ENCODE measurements at regions not wholly inside any gene's neighbourhood (a gene's known extent, or its start where the extent isn't known, plus 50 kb on each side); places are given as distances from the start of the nearest gene placed in this dataset.
A peak's percentile ranks its signal among the peaks of the same experiment; 100 is the strongest.

DNA sequence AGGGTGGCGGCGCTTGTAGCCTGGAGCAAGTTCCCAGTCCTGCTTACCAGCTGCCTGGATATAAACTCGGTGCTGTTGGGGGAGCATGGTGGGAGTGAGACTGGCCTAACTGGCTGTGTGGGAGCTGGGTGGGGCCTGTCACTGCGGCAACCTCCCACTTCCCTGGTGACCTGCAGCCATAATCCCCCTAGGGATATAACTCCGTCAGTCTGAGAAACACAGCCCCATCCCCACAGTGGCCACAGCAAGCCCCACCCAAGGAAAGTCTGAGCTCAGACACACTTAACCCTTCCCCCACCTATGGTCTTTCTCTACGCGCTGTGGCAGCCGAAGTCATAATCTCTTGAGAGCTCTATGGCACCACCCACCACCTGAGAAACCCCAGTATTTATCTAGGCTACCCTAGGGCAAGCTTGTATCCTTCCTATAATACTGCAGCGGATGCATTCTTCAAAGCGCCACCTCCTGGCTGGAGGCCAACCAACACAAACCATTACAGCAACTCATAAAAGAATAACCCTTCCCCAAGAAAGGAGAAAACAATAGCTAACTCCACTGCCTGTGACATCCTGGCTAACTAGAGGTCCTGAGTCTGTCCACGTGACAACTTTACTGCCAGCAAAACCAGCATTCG, 57.4 kb downstream of the ZNF648 start:
- no peak for TF ChIP-seq GATA2 (IDR thresholded peaks at IDR 0.05; ENCODE audit: low read depth, low read length)
- TF ChIP-seq GATA3 (IDR thresholded peaks at IDR 0.05; ENCODE audit: low read depth, low read length): no peak

DNA sequence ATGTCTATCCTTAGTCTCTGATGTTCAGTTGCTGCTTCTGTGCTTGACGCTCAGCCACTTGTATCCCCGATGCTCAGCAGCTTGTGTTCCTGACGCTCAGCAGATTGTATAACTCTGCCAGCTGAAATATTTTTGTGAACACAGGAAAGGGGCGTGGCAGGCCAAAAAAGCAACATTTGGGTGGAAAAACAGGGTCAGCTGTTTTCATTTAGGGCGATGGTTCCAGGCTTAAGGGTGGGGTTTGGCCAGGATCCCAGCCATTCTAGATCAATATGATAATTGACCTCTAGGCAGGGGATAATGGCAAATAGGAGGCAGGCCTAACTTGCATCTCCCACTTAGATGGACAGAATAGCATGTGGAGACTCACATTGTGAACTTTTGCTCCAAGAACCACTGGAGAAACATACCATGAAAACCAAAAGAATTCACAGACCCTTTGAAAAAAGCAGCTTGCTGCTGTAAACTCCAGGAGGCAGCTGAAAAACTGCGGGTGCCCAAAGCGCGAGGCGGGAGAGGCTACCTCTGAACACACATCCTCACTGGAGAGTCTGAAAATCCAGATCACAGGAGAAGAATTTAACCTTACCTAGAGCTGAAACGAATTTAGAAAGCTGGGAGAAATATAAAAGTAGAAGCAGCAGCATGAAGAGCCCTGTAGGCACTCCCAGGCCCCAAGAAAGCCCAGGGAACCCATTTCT, 58.3 kb downstream of the ZNF648 start:
- TF ChIP-seq GATA3 (IDR thresholded peaks at IDR 0.05; ENCODE audit: low read depth, low read length): no peak
- TF ChIP-seq GATA2 (IDR thresholded peaks at IDR 0.05; ENCODE audit: low read depth, low read length): peak; percentile 79

- TF ChIP-seq GATA2 (IDR thresholded peaks at IDR 0.05; ENCODE audit: low read depth, low read length) (no peak), GATA3 (IDR thresholded peaks at IDR 0.05; ENCODE audit: low read depth, low read length) (no peak)
Measured at GRCh38 chr1:182002570-182002969, 58.9 kb downstream of the ZNF648 start.

DNA sequence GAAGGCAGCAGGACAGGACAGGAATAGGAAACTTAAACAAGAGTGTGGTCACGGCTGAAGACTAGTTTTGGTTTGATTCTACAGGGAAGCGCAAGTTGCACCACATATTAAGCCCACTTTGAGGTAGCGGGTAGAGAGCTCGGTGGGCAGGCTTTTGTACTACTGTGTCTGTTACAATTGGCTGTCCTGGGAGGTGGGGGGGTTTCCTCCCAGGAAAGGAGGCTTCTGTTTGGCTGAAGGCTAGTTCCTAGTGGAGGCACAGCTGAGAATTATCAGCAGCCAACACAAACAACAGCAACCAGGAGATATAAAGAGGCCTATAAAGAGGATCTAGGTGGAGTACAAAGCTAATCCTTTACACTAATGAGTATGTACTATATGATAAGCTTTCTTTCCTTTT, 62.7 kb downstream of the ZNF648 start:
- no peak for TF ChIP-seq GATA2 (IDR thresholded peaks at IDR 0.05; ENCODE audit: low read depth, low read length)
- no peak for TF ChIP-seq GATA3 (IDR thresholded peaks at IDR 0.05; ENCODE audit: low read depth, low read length)

DNA sequence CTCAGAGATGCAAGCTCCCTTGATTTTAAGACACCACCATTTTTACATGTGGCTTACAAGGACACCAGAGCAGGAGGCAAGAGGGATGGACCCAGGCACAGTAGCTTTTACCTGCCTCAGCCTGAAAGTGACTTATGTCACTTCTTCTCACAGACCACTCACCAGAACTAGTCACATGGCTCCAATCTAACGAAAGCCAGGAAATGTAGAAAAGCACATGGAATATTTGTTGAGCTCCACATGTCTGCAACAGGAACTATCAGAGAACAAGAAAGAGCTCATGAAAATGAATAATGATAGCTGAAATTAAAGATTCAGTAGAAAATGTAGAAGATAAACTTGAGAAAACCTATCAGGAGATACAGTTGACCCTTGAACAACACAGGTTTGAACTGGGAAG, 69.4 kb downstream of the ZNF648 start:
- no peak for TF ChIP-seq GATA3 (IDR thresholded peaks at IDR 0.05; ENCODE audit: low read depth, low read length)
- no peak for TF ChIP-seq GATA2 (IDR thresholded peaks at IDR 0.05; ENCODE audit: low read depth, low read length)

DNA sequence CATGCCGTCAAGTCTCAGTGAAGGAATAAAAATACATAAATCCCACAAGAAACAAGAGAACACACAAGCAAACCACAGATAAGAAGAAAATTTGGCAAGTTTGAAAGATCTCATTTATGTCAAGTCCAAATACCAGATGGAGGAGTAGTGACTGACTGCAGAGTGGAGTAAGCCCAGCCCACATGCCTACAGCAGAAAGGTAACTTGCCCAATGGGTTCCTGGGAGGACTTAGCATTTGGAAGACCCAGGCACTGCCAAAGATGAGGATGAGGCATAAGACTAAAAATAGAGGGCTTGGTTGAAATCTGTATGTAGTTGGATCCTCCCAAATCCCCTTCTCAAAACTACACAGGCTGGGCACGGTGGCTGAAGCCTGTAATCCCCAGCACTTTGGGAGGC, 70.8 kb downstream of the ZNF648 start:
- TF ChIP-seq GATA3 (IDR thresholded peaks at IDR 0.05; ENCODE audit: low read depth, low read length) (no peak), GATA2 (IDR thresholded peaks at IDR 0.05; ENCODE audit: low read depth, low read length) (no peak)

DNA sequence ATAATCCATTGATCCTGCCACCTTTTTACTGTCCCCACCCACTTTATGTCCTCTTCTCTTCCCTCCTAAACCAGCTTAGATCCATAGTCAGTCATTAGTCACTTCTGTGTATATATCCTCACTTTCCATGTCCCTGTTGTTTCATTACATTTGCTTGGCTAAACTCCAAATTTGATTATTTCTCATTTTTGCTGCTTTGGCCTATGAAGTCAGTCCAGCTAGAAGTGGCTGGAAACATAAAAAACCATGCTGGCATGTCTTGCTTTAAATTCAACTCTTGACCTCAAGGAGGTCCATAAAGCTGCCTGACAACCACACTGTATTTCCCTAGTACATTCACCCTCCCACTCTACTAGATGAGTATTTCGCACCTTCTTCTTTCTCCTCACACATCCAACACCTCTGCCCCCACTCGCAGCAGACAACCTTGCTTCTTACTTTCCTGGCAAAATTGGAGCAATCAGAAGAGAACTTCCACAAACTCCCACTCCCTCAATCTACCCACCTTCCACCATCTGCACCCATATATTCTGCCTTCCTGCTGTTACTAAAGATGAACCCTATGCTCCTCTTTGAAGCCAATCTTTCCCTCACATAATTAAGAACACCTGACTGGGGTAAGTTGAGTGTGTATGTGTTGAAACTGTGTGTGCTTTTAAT, 72.1 kb downstream of the ZNF648 start:
- no peak for TF ChIP-seq GATA2 (IDR thresholded peaks at IDR 0.05; ENCODE audit: low read depth, low read length)
- no peak for TF ChIP-seq GATA3 (IDR thresholded peaks at IDR 0.05; ENCODE audit: low read depth, low read length)

- TF ChIP-seq GATA3 (IDR thresholded peaks at IDR 0.05; ENCODE audit: low read depth, low read length) (no peak), GATA2 (IDR thresholded peaks at IDR 0.05; ENCODE audit: low read depth, low read length) (no peak)
Measured at GRCh38 chr1:181987996-181988395, 73.5 kb downstream of the ZNF648 start.

DNA sequence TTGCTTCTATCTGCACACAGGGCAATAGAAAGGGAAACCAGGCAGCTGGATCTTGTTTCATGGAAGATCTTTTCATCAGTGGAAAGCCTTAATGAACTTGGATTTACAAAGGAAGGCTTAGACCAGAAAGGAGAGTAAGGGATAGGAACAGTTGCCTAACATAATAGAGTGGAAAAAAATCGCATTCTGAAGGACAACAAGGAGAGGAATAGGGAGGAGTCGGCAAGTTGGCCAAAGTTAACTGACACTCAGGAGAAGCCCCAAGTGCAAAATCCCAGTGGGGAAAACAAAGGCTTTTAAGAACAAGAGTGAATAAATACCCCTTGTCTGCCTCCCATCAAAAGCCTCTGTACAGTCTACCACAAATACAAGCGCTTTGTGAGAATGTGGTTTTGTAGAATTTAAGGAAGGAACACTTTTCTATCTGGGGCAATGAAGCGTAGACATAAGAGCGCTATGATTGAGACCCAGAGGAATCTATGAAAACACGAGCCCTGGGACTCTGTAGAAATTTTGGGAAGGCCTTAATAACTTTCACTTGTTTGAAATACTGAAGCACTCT, 74.1 kb downstream of the ZNF648 start:
- TF ChIP-seq GATA2 (IDR thresholded peaks at IDR 0.05; ENCODE audit: low read depth, low read length) (no peak), GATA3 (IDR thresholded peaks at IDR 0.05; ENCODE audit: low read depth, low read length) (no peak)

GRCh38 chr1:181986907-181987305, 74.6 kb downstream of the ZNF648 start:
- no peak for TF ChIP-seq GATA3 (IDR thresholded peaks at IDR 0.05; ENCODE audit: low read depth, low read length)

DNA sequence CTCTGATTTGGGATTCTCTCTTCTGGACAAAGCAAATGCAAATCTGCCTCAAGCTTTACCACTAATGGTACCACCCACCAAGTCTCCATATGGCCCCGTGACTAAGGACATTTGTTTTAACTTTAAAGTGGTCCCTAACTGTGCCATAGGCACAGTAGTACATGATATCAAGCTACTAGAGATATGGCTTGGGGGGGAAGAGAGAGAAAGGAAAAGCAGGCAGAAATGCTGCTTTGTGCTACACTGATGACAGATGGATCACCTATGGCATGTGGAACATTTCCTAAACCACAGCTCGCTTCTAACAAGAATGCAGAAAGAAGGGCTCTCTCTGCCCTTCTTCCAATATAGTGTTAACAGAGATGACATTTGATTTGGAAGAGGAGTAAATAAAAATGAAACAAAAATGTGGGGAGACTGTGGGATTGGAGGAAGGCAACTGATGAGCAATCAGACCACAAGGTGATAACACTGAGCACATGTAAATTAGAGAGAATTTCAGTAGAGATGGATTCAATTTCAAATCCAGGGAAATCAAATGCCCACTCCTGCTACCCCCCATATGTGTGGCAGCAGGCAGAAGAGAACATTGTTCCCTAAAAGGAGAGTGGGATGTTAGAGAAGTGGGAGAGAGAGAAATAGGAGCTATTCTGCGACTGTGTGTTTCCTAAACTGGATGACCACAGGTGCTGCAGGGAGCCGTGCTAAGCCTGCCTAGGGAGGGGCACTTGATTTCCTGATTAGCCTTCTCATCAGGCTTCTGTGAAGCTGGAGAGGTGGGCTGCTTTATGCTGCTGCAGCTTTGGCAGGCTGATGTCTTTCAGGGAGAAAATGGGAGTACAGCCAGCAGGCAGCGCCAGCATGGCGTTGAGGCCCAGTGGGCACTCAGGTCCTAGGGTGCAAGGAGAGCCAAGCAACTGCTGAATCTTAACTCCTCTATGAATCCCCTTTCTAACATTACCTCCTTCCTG, 75.3 kb downstream of the ZNF648 start:
- TF ChIP-seq GATA3 (IDR thresholded peaks at IDR 0.05; ENCODE audit: low read depth, low read length): no peak
- no peak for TF ChIP-seq GATA2 (IDR thresholded peaks at IDR 0.05; ENCODE audit: low read depth, low read length)

- no peak for TF ChIP-seq GATA2 (IDR thresholded peaks at IDR 0.05; ENCODE audit: low read depth, low read length)
- no peak for TF ChIP-seq GATA3 (IDR thresholded peaks at IDR 0.05; ENCODE audit: low read depth, low read length)
Measured at GRCh38 chr1:181985281-181985680, 76.2 kb downstream of the ZNF648 start.

DNA sequence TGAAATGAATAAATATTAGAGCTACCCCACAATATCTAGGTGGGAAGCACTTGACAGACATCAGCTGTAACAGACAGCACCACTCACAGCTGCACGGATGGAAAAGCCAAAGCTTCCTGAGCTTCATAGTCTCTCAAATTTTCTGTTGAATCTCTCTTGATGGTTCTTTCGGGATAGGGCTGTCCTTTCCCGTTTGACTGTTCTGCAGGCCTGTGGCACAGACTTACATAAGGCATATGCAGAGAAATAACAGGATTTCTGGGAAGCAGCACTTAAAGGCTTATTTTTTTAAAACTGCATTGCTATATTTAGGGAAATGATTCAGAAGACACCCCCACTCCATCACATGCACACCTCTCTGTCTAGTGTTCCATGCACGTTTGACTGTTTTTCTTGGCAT, 77.5 kb downstream of the ZNF648 start:
- TF ChIP-seq GATA2 (IDR thresholded peaks at IDR 0.05; ENCODE audit: low read depth, low read length): no peak
- no peak for TF ChIP-seq GATA3 (IDR thresholded peaks at IDR 0.05; ENCODE audit: low read depth, low read length)

GRCh38 chr1:181981821-181982220, 79.7 kb downstream of the ZNF648 start:
- TF ChIP-seq GATA2 (IDR thresholded peaks at IDR 0.05; ENCODE audit: low read depth, low read length) (no peak), GATA3 (IDR thresholded peaks at IDR 0.05; ENCODE audit: low read depth, low read length) (no peak)
